GM12892 (cell line): ENCODE measurements at regions not wholly inside any gene's neighbourhood (a gene's known extent, or its start where the extent isn't known, plus 50 kb on each side); places are given as distances from the start of the nearest gene placed in this dataset.

Experiments
- POLR2A ChIP-seq: IDR thresholded peaks from 2 replicates; pipeline ENCODE4 v1.6.1; 2011; ENCODE audit warnings: low read depth, low read length, control low read depth
- POLR2AphosphoS5 ChIP-seq: IDR thresholded peaks from 2 replicates; pipeline ENCODE4 v1.6.1; 2011; ENCODE audit warnings: low read depth, low read length, control low read depth
- TAF1 ChIP-seq: IDR thresholded peaks from 2 replicates; pipeline ENCODE4 v1.6.1; 2011; ENCODE audit warnings: low read depth, mild to moderate bottlenecking, control low read depth, low read length, borderline replicate concordance

DNA sequence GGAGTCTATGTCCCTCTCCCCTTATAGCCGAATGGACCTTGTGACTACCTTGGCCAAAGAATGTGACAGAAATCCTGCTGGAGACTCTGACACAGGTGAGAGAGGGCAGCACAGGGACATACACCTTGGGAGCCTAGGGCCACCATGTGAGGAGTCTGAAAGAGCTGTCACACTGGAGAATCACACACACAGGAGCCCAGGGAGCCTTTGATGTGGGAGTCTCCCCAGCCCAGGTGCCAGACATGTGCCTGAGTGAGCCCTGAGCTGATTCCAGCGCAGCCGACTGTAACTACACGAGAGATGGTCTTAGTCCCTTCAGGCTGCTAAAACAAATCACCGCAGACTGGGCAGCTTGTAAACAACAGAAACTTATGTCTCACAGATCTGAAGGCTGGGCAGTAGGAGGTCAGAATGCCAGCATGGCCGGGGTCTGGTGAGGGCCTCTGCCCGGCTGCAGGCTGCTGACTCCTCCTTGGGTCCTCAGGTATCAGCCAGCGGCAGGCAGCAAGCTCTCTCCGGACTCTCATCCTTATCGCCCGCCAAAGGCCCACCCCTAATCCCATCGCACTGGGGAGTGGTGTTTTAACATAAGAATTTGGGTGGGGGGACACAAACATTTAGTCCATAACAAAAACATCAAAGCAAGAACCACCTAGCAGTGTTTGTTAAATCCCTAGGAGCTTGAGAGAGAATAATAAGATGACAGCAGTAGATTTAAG lies 63.8 kb upstream of the GPR45 start:
- no peak for TF ChIP-seq TAF1
- TF ChIP-seq POLR2AphosphoS5 = no peak
- TF ChIP-seq POLR2A = no peak
